ENCODE measurements at regions not wholly inside any gene's neighbourhood (a gene's known extent, or its start where the extent isn't known, plus 50 kb on each side); places are given as distances from the start of the nearest gene placed in this dataset.

- H3K79me2 ChIP-seq (ENCODE audit: low read length): no peaks in the 10 kb centered on the region
- no peaks in the 10 kb centered on the region for H3K36me3 ChIP-seq (replicated peaks; ENCODE audit: insufficient read depth, low read length)
- no peak overlapping the region for H2AFZ ChIP-seq (ENCODE audit: low read length)
- TF ChIP-seq EZH2 (optimal IDR thresholded peaks at IDR 0.05; ENCODE audit: low read depth, low read length) (no peak), CTCF (IDR thresholded peaks at IDR 0.05; ENCODE audit: low read length) (peak; percentile 60)
- H3F3A ChIP-seq (ENCODE audit: insufficient read depth, low read length): no peaks in the 10 kb centered on the region
- no peaks in the 10 kb centered on the region for H4K20me1 ChIP-seq (ENCODE audit: insufficient read depth, low read length)
- H3K27ac ChIP-seq (ENCODE audit: low read length): no peak overlapping the region
- H3K9ac ChIP-seq (ENCODE audit: low read length): no peak overlapping the region
- DNase-seq: peak; percentile 23
- H3K9me3 ChIP-seq (replicated peaks; ENCODE audit: insufficient read depth, low read length): no peaks in the 10 kb centered on the region
- no peaks in the 10 kb centered on the region for H3K4me1 ChIP-seq (ENCODE audit: low read length)
- no peaks in the 10 kb centered on the region for H3K27me3 ChIP-seq (replicated peaks; ENCODE audit: insufficient read depth, low read length)
- H3K9me2 ChIP-seq (replicated peaks; ENCODE audit: insufficient read depth, low read length): no peaks in the 10 kb centered on the region
- H3K4me3 ChIP-seq (ENCODE audit: low read length): no peak overlapping the region
- no peak overlapping the region for H3K4me2 ChIP-seq (ENCODE audit: low read depth, low read length)
Measured at GRCh38 chr1:112808861-112809684, 93.9 kb upstream of the PPM1J start.

GRCh38 chr1:112807999-112808398 is 92.9 kb upstream of the PPM1J start:
- H3K9me3 ChIP-seq (replicated peaks; ENCODE audit: insufficient read depth, low read length): no peaks in the 10 kb centered on the region
- no peak overlapping the region for H2AFZ ChIP-seq (ENCODE audit: low read length)
- H3K27me3 ChIP-seq (replicated peaks; ENCODE audit: insufficient read depth, low read length): no peaks in the 10 kb centered on the region
- DNase-seq: no peak
- no peaks in the 10 kb centered on the region for H3K4me1 ChIP-seq (ENCODE audit: low read length)
- H3K4me3 ChIP-seq (ENCODE audit: low read length): no peak overlapping the region
- no peaks in the 10 kb centered on the region for H3K79me2 ChIP-seq (ENCODE audit: low read length)
- H3K4me2 ChIP-seq (ENCODE audit: low read depth, low read length): no peak overlapping the region
- no peaks in the 10 kb centered on the region for H3F3A ChIP-seq (ENCODE audit: insufficient read depth, low read length)
- no peaks in the 10 kb centered on the region for H3K36me3 ChIP-seq (replicated peaks; ENCODE audit: insufficient read depth, low read length)
- no peak overlapping the region for H3K27ac ChIP-seq (ENCODE audit: low read length)
- no peaks in the 10 kb centered on the region for H3K9me2 ChIP-seq (replicated peaks; ENCODE audit: insufficient read depth, low read length)
- H3K9ac ChIP-seq (ENCODE audit: low read length): no peak overlapping the region
- TF ChIP-seq EZH2 (optimal IDR thresholded peaks at IDR 0.05; ENCODE audit: low read depth, low read length): no peak
- TF ChIP-seq CTCF (IDR thresholded peaks at IDR 0.05; ENCODE audit: low read length): no peak
- no peak for TF ChIP-seq EZH2phosphoT487 (IDR thresholded peaks at IDR 0.05; ENCODE audit: low read length)
- H4K20me1 ChIP-seq (ENCODE audit: insufficient read depth, low read length): no peaks in the 10 kb centered on the region

- Histone ChIP-seq H2AFZ (ENCODE audit: low read length) (no peak overlapping the region), H3K9me2 (replicated peaks; ENCODE audit: insufficient read depth, low read length) (no peaks in the 10 kb centered on the region), H4K20me1 (ENCODE audit: insufficient read depth, low read length) (no peaks in the 10 kb centered on the region), H3K4me2 (ENCODE audit: low read depth, low read length) (no peak overlapping the region), H3K9me3 (replicated peaks; ENCODE audit: insufficient read depth, low read length) (no peaks in the 10 kb centered on the region), H3K4me1 (ENCODE audit: low read length) (no peaks in the 10 kb centered on the region), H3K4me3 (ENCODE audit: low read length) (no peak overlapping the region), H3K27me3 (replicated peaks; ENCODE audit: insufficient read depth, low read length) (no peaks in the 10 kb centered on the region), H3K27ac (ENCODE audit: low read length) (no peak overlapping the region), H3K79me2 (ENCODE audit: low read length) (no peaks in the 10 kb centered on the region), H3K9ac (ENCODE audit: low read length) (no peak overlapping the region), H3F3A (ENCODE audit: insufficient read depth, low read length) (no peaks in the 10 kb centered on the region), H3K36me3 (replicated peaks; ENCODE audit: insufficient read depth, low read length) (no peaks in the 10 kb centered on the region)
- no peak for TF ChIP-seq EZH2 (optimal IDR thresholded peaks at IDR 0.05; ENCODE audit: low read depth, low read length)
- TF ChIP-seq CTCF (IDR thresholded peaks at IDR 0.05; ENCODE audit: low read length): no peak
- TF ChIP-seq EZH2phosphoT487 (IDR thresholded peaks at IDR 0.05; ENCODE audit: low read length): no peak
- no peak for DNase-seq
Measured at GRCh38 chr1:112807117-112807516, 92.0 kb upstream of the PPM1J start.

Measured in MM.1S (cell line).